Neural crest cell (in vitro differentiated cells): ENCODE measurements at regions not wholly inside any gene's neighbourhood (a gene's known extent, or its start where the extent isn't known, plus 50 kb on each side); places are given as distances from the start of the nearest gene placed in this dataset.

Experiments
- DNase-seq: peaks from one replicate; pipeline ENCODE4 v3.0.0; 2021; ENCODE audit warnings: low read depth, mixed read lengths, low spot score
- H3K27ac Mint-ChIP-seq: one replicate; pipeline ENCODE4 v1.8.0; 2021; ENCODE audit warnings: mild to moderate bottlenecking, mixed read lengths; ENCODE audit not compliant: unreplicated experiment
- H3K27me3 Mint-ChIP-seq: 2 replicates; pipeline ENCODE4 v1.8.0; 2021; ENCODE audit warnings: low read depth, mild to moderate bottlenecking, mixed read lengths
- H3K36me3 Mint-ChIP-seq: 2 replicates; pipeline ENCODE4 v1.8.0; 2021; ENCODE audit warnings: low read depth, mild to moderate bottlenecking, mixed read lengths
- H3K4me1 Mint-ChIP-seq: 2 replicates; pipeline ENCODE4 v1.8.0; 2021; ENCODE audit warnings: mixed read lengths
- H3K4me3 Mint-ChIP-seq: one replicate; pipeline ENCODE4 v1.8.0; 2021; ENCODE audit warnings: mild to moderate bottlenecking, mixed read lengths
- H3K9me3 Mint-ChIP-seq: 2 replicates; pipeline ENCODE4 v1.8.0; 2021; ENCODE audit warnings: mixed read lengths
- CTCF ChIP-seq: fragments of 200-600 bp; sonication (generic); conservative IDR thresholded peaks from 2 replicates; pipeline ENCODE4 v1.5.0; 2021; ENCODE audit warnings: antibody characterized with exemption, mild to moderate bottlenecking

- Mint-ChIP-seq H3K4me3 (no peak overlapping the region), H3K9me3 (no peaks in the 10 kb centered on the region), H3K27me3 (no peaks in the 10 kb centered on the region), H3K36me3 (no peaks in the 10 kb centered on the region), H3K4me1 (peaks cover 23% of the 10 kb centered on the region), H3K27ac (no peak overlapping the region)
- no peak for TF ChIP-seq CTCF
- no peak for DNase-seq
Measured at GRCh38 chr16:86637744-86638143, 59.4 kb downstream of the FOXL1 start.

GRCh38 chr16:86638642-86639041 is 60.3 kb downstream of the FOXL1 start:
- peaks cover 23% of the 10 kb centered on the region for H3K4me1 Mint-ChIP-seq
- no peak for TF ChIP-seq CTCF
- H3K27me3 Mint-ChIP-seq: no peaks in the 10 kb centered on the region
- no peaks in the 10 kb centered on the region for H3K9me3 Mint-ChIP-seq
- DNase-seq: no peak
- H3K27ac Mint-ChIP-seq: no peak overlapping the region
- no peak overlapping the region for H3K4me3 Mint-ChIP-seq
- no peaks in the 10 kb centered on the region for H3K36me3 Mint-ChIP-seq

GRCh38 chr16:86639354-86639753 is 61.0 kb downstream of the FOXL1 start:
- no peak for TF ChIP-seq CTCF
- no peak for DNase-seq
- Mint-ChIP-seq H3K36me3 (no peaks in the 10 kb centered on the region), H3K27me3 (no peaks in the 10 kb centered on the region), H3K9me3 (no peaks in the 10 kb centered on the region), H3K4me3 (no peak overlapping the region), H3K27ac (no peak overlapping the region), H3K4me1 (peaks cover 19% of the 10 kb centered on the region)

GRCh38 chr16:86640265-86640843 is 62.0 kb downstream of the FOXL1 start:
- Mint-ChIP-seq H3K4me3 (no peak overlapping the region), H3K4me1 (peaks cover 9% of the 10 kb centered on the region), H3K27ac (no peak overlapping the region), H3K27me3 (no peaks in the 10 kb centered on the region), H3K36me3 (no peaks in the 10 kb centered on the region), H3K9me3 (no peaks in the 10 kb centered on the region)
- DNase-seq: no peak
- TF ChIP-seq CTCF: no peak

- TF ChIP-seq CTCF: no peak
- Mint-ChIP-seq H3K36me3 (no peaks in the 10 kb centered on the region), H3K9me3 (peaks cover 3% of the 10 kb centered on the region), H3K27ac (no peak overlapping the region), H3K4me3 (no peak overlapping the region), H3K27me3 (peaks cover 3% of the 10 kb centered on the region), H3K4me1 (no peaks in the 10 kb centered on the region)
- DNase-seq: no peak
Measured at GRCh38 chr16:86642087-86642486, 63.7 kb downstream of the FOXL1 start.
